ENCODE measurements at regions not wholly inside any gene's neighbourhood (a gene's known extent, or its start where the extent isn't known, plus 50 kb on each side); places are given as distances from the start of the nearest gene placed in this dataset.

DNA sequence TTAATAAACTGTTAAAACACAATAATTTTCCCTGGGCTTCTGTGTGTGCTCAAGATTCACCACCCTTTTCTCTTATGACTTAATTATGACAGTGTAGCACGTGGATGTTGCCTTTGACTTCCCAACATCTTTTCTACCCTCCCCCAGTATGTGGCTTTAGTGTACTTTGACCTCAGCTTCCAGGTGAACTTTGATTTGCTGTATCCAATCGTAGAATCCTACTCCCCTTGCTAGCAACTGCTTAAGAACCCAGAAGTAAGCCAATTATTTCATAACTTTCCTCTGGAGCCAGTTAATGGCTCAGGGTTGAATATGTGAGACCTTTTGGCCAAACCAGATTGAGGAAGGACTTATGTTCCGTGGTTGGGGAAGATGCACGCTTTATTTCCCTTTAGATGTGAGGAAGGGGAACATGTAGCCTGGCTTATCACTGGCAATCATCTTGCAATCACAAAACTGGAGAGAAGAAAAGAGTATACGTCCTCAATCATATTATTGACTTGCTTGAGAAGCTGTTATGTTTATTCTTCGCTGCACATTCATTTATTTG, 259.6 kb upstream of the ATP2B1 start:
- Mint-ChIP-seq H3K36me3 (ENCODE audit: low read depth) (no peaks in the 10 kb centered on the region), H3K4me3 (no peak overlapping the region), H3K27me3 (no peaks in the 10 kb centered on the region), H3K9me3 (no peaks in the 10 kb centered on the region), H3K4me1 (ENCODE audit: low read depth) (peaks cover 9% of the 10 kb centered on the region), H3K27ac (no peak overlapping the region)
- DNase-seq = no peak

DNA sequence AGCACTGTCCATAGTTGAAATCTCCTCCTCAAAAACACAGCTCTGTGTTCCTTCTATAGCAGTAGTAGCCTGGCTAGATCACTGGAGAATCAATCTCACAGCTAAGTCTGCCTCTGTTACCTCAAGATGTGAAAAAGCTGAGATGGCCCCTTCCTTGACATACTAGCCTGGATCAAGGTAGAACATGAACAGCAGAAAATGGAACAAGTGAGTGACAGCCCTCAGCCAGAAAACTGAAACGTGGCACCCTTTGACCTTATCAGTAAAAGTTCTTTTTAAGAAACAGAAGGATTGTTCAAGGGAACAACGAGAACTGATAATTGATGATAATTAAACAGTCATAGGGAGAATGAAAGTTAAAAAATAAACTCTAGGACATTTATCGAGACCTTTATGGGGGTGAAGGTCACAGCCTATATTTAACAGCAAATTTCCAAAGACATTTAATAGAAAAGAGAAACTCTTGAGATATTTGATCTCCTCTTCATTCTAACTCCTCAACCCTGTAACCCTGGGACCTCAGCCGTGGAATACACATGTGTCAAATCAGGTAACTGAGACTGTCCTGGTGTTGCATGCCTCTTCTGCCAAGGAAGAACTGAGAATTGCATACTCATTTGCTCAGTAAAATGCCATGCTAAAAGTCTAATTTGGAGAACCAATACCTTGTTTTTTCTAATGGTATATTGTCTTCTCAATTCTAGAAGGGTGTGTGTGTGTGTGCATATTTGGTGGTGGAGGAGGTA, 258.0 kb upstream of the ATP2B1 start:
- Mint-ChIP-seq H3K36me3 (ENCODE audit: low read depth) (no peaks in the 10 kb centered on the region), H3K27me3 (no peaks in the 10 kb centered on the region), H3K9me3 (no peaks in the 10 kb centered on the region), H3K27ac (no peak overlapping the region), H3K4me1 (ENCODE audit: low read depth) (peaks cover 9% of the 10 kb centered on the region), H3K4me3 (no peak overlapping the region)
- no peak for DNase-seq

DNA sequence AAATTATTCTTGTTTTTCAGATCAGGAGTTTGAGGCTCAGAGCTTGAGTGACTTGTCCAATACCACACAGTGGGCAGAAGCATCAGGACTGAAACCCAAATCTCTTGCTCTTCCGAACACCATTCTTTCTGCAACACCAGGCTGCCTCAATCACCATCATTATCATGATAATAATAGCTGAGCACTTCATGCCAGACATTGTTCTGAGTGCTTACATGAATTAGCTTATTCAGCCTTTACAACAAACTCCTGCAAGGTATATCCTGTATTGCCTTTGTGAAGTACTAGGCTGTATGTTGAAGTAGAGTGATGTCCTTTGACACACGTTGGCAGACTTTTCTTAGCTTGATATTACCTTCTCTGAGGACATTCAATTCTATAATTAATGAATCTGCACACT, 257.4 kb upstream of the ATP2B1 start:
- H3K27ac Mint-ChIP-seq = no peak overlapping the region
- peaks cover 10% of the 10 kb centered on the region for H3K4me1 Mint-ChIP-seq (ENCODE audit: low read depth)
- H3K27me3 Mint-ChIP-seq = no peaks in the 10 kb centered on the region
- no peak overlapping the region for H3K4me3 Mint-ChIP-seq
- no peaks in the 10 kb centered on the region for H3K36me3 Mint-ChIP-seq (ENCODE audit: low read depth)
- DNase-seq = no peak
- no peaks in the 10 kb centered on the region for H3K9me3 Mint-ChIP-seq

DNA sequence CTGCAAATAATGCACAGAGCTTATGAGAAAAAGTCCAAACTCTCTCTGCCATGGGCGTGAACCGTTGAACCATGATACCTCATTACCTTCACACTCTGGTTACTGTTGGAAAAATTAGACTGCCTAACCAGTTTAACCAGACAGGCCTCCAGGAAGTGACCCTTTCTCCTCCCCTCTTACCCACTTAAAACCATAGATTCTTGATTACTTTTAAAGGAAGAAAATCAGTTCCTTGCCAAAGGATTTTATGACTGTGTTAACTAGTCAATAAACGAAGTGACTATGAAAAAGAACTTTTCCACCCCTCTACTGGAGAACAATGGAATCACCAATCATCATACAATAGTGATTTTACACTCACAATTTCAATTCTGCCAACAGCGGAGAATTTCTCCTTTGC, 254.0 kb upstream of the ATP2B1 start:
- Mint-ChIP-seq H3K27ac (no peak overlapping the region), H3K4me1 (ENCODE audit: low read depth) (peaks cover 21% of the 10 kb centered on the region), H3K36me3 (ENCODE audit: low read depth) (no peaks in the 10 kb centered on the region), H3K9me3 (no peaks in the 10 kb centered on the region), H3K27me3 (no peaks in the 10 kb centered on the region), H3K4me3 (no peak overlapping the region)
- DNase-seq = no peak

DNA sequence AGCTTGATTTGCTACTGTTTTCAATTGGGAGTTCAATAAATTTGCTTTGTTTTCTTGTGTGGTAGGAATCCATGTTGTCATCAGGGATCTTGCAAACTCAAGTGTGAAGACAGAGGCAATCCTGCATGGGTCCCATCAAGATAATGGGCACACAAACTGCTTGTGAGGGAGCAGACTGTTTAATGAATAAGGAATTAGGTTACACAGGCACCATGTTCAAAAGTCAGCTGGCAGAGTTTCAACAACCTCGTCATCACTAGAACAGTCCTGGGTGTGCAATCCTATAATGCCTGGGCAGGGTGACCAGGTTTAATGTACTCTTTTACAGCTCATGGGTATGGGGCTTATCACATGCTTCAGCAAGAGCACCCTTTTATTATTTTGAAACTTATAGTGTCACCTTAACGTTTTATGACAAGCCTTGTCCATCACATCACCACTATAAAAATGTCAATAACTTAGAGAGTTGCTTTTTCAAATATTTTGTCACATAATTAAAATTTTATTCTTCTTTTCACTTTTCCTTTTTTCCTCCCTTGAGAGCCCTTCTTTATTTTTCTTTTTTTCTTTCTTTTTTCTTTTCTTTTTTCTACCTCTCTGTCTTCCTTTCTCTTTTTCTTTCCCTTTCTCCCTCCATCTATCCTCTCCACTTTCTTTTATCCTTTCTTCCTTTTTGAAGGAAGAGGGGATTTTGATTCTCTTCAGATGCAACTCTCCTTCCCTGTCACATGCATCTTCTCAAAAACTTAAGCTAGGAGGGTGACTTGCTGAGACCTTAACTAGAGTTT, 252.2 kb upstream of the ATP2B1 start:
- no peak overlapping the region for H3K4me3 Mint-ChIP-seq
- peaks cover 21% of the 10 kb centered on the region for H3K4me1 Mint-ChIP-seq (ENCODE audit: low read depth)
- no peaks in the 10 kb centered on the region for H3K27me3 Mint-ChIP-seq
- H3K27ac Mint-ChIP-seq = peak overlapping the region; percentile 44
- H3K9me3 Mint-ChIP-seq = no peaks in the 10 kb centered on the region
- DNase-seq = no peak
- H3K36me3 Mint-ChIP-seq (ENCODE audit: low read depth) = no peaks in the 10 kb centered on the region

DNA sequence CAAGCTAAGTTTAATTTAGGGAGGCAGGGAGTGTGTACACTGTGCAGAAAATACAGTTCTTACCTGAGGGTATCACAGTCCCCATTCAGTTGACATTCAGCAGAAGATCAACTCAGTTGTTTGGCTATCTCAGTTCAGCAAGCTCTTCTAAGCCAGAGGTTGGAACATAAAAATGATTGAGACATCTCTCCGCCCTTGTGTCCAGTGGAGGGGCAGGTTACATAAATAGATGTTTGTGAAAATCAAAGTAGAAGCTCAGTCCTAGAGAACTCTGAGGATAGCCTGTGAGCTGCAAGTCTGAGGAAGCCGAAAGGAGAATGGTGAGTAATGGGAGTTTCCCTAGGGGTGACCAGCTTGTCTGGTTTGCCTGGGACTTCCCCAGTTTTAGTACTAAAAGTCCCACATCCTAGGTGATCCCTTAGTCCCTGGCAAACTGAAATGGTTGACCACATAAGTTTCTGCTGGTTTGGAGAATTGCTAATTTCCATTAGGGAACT, 251.4 kb upstream of the ATP2B1 start:
- no peaks in the 10 kb centered on the region for H3K9me3 Mint-ChIP-seq
- H3K36me3 Mint-ChIP-seq (ENCODE audit: low read depth) = no peaks in the 10 kb centered on the region
- peaks cover 21% of the 10 kb centered on the region for H3K4me1 Mint-ChIP-seq (ENCODE audit: low read depth)
- H3K27me3 Mint-ChIP-seq = no peaks in the 10 kb centered on the region
- no peak overlapping the region for H3K27ac Mint-ChIP-seq
- DNase-seq = no peak
- H3K4me3 Mint-ChIP-seq = no peak overlapping the region

DNA sequence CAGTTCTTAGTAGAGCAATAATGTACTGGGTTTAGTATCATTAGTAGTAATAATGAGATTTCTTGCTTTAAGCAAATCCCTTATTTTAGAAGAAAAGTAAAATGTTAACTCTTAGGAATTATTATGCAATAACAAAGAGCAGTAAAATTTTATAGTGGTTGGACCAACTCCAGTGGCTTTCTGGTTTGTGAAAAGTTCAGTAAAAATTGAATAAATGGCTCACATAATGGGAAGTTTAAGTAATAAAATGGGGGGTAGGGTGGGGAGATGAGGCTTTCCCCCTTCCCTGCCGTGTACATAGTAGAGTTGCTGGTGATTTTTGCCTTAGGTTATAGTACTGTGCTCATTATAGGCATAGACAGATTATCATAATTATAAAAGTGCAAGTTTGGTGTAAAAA, 250.5 kb upstream of the ATP2B1 start:
- Mint-ChIP-seq H3K9me3 (no peaks in the 10 kb centered on the region), H3K27ac (no peak overlapping the region), H3K4me1 (ENCODE audit: low read depth) (peaks cover 21% of the 10 kb centered on the region), H3K36me3 (ENCODE audit: low read depth) (no peaks in the 10 kb centered on the region), H3K4me3 (no peak overlapping the region), H3K27me3 (no peaks in the 10 kb centered on the region)
- DNase-seq = no peak

DNA sequence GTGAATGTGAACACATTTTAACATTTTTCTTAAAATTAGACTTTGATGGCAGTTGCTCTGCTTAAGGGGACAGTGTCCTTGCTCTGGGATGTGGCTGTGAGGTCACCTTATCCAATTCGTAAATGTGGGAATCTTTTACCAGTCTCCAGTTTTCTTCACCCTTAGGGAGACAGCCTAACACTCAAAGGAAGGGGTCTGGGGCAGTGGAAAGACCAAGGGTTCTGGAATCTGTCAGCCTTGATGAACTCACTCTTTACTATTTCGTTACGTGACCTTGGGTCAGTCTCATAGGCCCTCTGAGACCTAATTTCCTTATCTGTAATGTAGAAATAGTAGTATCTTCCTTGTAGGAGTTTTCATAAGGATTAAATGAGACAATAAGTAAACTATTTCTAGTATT, 245.6 kb upstream of the ATP2B1 start:
- Mint-ChIP-seq H3K27me3 (no peaks in the 10 kb centered on the region), H3K4me3 (no peak overlapping the region), H3K36me3 (ENCODE audit: low read depth) (no peaks in the 10 kb centered on the region), H3K27ac (no peak overlapping the region), H3K4me1 (ENCODE audit: low read depth) (peaks cover 26% of the 10 kb centered on the region), H3K9me3 (no peaks in the 10 kb centered on the region)
- no peak for DNase-seq

DNA sequence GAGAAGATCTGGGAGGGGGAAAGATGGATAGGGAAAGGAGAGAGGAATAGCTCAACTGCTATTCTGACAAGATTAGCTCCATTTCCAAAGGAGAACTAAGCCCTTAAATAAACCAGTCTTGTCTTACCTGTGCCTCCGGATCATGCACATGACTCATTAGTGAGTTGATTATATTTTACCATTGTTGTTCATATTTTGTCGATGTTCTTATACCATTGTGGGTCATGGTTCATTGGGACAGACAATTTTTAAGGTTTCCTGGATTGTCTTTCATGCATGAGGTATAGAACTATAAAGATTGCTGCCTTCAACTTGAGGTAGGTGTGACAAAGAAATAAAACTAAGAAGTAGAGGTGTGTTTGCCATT, 243.0 kb upstream of the ATP2B1 start:
- no peaks in the 10 kb centered on the region for H3K9me3 Mint-ChIP-seq
- no peak overlapping the region for H3K4me3 Mint-ChIP-seq
- H3K27me3 Mint-ChIP-seq = no peaks in the 10 kb centered on the region
- H3K27ac Mint-ChIP-seq = no peak overlapping the region
- no peaks in the 10 kb centered on the region for H3K36me3 Mint-ChIP-seq (ENCODE audit: low read depth)
- no peak for DNase-seq
- H3K4me1 Mint-ChIP-seq (ENCODE audit: low read depth) = peaks cover 48% of the 10 kb centered on the region

DNA sequence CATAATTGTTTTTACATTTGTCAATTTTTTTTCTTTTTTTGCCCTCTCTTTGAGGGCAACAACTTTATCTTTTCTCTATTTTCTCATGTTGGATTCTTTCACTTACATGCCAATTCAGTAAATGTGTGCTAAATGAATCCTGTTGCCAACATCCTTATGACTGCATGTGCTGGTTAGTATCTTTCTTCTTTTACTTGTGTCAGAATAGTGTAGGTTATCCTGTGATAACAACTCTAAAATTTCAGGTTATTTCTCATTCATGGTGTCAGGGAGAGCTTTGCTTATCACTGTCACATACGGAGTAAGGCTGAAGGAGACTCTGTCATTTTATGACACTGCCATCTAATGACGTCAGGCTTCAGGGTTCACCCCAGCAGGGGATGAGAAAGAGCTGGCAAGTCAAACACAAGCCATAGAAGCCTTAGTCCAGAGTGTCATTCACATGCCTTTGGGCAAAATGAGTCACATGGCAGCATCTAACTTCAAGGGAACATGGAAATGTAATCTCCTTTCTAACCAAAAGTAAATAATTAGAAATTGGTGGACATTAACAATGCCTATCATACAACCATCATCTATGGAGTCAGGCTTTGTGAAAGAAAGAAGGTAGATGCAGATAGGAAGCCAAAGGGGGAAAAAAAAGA, 242.5 kb upstream of the ATP2B1 start:
- H3K9me3 Mint-ChIP-seq = no peaks in the 10 kb centered on the region
- peaks cover 48% of the 10 kb centered on the region for H3K4me1 Mint-ChIP-seq (ENCODE audit: low read depth)
- no peak for DNase-seq
- no peak overlapping the region for H3K4me3 Mint-ChIP-seq
- no peaks in the 10 kb centered on the region for H3K36me3 Mint-ChIP-seq (ENCODE audit: low read depth)
- no peaks in the 10 kb centered on the region for H3K27me3 Mint-ChIP-seq
- H3K27ac Mint-ChIP-seq = peak overlapping the region; percentile 51

DNA sequence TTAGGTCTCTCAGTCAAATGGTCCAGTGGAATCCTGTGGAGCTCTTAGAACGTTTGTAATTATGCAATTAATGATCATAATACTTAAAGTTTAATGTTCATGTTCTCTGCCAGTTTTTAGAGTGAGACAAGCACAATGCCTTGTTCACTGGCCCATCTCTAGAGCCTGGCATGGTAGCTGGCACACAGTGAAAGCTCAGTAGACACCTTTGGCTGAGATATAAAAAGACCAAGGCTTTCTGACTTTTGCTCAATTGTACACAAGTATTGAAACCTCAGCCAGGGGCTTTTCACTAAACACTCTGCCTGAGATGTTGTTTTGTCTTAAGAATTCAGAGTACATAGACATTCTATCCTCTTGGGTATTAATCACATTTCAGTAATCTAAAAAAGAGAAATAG, 241.8 kb upstream of the ATP2B1 start:
- H3K9me3 Mint-ChIP-seq = no peaks in the 10 kb centered on the region
- H3K36me3 Mint-ChIP-seq (ENCODE audit: low read depth) = no peaks in the 10 kb centered on the region
- DNase-seq = no peak
- no peak overlapping the region for H3K4me3 Mint-ChIP-seq
- peaks cover 53% of the 10 kb centered on the region for H3K4me1 Mint-ChIP-seq (ENCODE audit: low read depth)
- H3K27ac Mint-ChIP-seq = peak overlapping the region; percentile 69
- no peaks in the 10 kb centered on the region for H3K27me3 Mint-ChIP-seq

DNA sequence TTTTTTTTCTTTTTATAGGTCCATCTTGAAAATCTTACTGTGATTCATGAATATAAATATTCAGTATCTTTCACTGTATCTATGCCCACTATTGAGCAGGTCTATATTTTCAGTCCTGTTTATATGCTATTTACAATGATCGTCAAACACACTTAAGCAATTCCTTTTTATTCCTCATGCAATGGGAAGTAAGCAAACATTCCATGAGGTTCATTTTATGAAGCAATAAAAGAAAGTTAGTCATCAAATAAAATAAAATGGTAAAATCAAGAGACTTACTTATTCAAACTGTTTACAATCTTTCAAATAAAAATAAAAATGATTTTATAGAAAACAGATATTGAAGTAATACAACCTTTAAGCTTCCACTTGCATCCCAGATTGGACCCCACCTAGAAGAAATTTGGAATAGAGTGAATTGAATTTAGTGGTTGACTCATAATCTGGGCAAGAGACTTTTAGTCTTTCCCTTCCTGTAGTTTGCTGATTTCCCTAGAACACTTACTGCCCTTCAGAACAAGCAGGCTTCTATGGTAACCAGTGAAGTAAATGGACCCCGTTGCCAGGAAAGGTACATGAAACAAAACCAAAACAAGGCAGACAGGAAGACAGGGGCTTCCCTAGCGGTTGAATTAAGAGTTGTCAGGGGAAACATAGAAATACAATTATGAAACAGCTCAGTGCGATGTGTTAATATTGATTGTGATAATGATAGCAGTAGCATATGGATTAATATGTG, 241.0 kb upstream of the ATP2B1 start:
- no peaks in the 10 kb centered on the region for H3K36me3 Mint-ChIP-seq (ENCODE audit: low read depth)
- no peaks in the 10 kb centered on the region for H3K9me3 Mint-ChIP-seq
- peak overlapping the region; percentile 69 for H3K27ac Mint-ChIP-seq
- peak overlapping the region; percentile 35 for H3K4me3 Mint-ChIP-seq
- no peak for DNase-seq
- H3K4me1 Mint-ChIP-seq (ENCODE audit: low read depth) = peaks cover 57% of the 10 kb centered on the region
- no peaks in the 10 kb centered on the region for H3K27me3 Mint-ChIP-seq

DNA sequence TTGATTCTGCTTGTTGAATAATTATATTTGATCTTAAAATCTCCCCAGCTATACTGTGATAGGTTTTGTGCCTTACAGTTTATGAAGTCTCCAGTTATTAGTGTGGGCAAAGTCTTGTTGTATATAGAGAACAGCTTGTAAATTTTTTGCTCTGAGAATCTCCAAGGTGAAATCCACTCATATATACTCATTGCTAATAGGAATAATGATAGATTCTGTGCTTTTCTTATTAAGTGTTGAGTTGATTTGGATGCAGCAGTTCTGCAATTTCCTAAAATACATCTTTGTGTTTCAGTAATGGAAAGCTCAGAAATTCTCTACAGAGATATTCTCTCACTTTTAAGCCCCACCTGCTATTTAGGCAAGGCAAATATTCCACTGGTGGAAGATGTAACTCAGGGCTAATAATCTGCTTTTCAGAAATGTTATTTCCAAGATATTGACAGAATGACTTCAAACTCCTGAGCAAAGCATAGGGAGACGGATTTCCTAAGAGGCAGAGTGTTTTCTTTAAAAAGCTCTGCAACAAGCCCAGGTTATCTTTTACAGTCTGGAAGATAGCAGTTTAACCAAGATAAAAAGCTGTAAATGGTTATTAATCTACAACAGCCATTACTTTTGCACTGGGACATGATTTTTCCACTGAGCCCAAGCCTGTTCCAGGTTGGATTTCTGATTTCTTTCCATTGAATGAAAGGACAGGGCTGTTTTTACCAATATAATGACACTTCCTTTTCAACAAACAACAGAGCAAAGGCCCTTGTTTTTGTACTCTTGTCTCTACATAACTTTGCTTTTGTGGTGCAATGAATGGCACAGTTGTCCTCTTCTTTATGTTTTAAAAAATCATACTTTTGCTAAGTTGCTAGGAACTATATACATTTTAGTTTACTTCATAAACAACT, 239.9 kb upstream of the ATP2B1 start:
- H3K27ac Mint-ChIP-seq = peak overlapping the region; percentile 55
- H3K27me3 Mint-ChIP-seq = no peaks in the 10 kb centered on the region
- no peak for DNase-seq
- H3K4me3 Mint-ChIP-seq = no peak overlapping the region
- H3K9me3 Mint-ChIP-seq = no peaks in the 10 kb centered on the region
- H3K4me1 Mint-ChIP-seq (ENCODE audit: low read depth) = peaks cover 63% of the 10 kb centered on the region
- no peaks in the 10 kb centered on the region for H3K36me3 Mint-ChIP-seq (ENCODE audit: low read depth)

Data from activated T-cell treated with anti-CD3 and anti-CD28 coated beads, Interleukin-2, amount 50 U/mL, for 24 hours (primary cell).